Progenitor cell of endocrine pancreas (in vitro differentiated cells): ENCODE measurements at regions not wholly inside any gene's neighbourhood (a gene's known extent, or its start where the extent isn't known, plus 50 kb on each side); places are given as distances from the start of the nearest gene placed in this dataset.

Source experiments
- DNase-seq: peaks from one replicate; pipeline ENCODE4 v3.0.0; 2021; ENCODE audit warnings: low spot score; ENCODE audit not compliant: unreplicated experiment
- H3K27ac Mint-ChIP-seq: 2 replicates; pipeline ENCODE4 v1.8.0; 2021; ENCODE audit warnings: mild to moderate bottlenecking, moderate library complexity, mixed read lengths
- H3K27me3 Mint-ChIP-seq: 2 replicates; pipeline ENCODE4 v1.8.0; 2021; ENCODE audit warnings: mixed read lengths
- H3K36me3 Mint-ChIP-seq: 2 replicates; pipeline ENCODE4 v1.8.0; 2022; ENCODE audit warnings: mixed read lengths; ENCODE audit not compliant: insufficient read depth
- H3K4me1 Mint-ChIP-seq: 2 replicates; pipeline ENCODE4 v1.8.0; 2021; ENCODE audit warnings: low read depth, mixed read lengths
- H3K4me3 Mint-ChIP-seq: 2 replicates; pipeline ENCODE4 v1.8.0; 2021; ENCODE audit warnings: low read depth, mild to moderate bottlenecking, moderate library complexity, mixed read lengths
- H3K9me3 Mint-ChIP-seq: 2 replicates; pipeline ENCODE4 v1.8.0; 2021; ENCODE audit warnings: low read depth, mixed read lengths
- TF ChIP-seq, protein P1 (sequence below): fragments of 200-600 bp; sonication (generic); IDR thresholded peaks from one replicate; pipeline ENCODE4 v1.5.0; 2021; ENCODE audit warnings: antibody characterized with exemption, mild to moderate bottlenecking; ENCODE audit not compliant: unreplicated experiment

DNA sequence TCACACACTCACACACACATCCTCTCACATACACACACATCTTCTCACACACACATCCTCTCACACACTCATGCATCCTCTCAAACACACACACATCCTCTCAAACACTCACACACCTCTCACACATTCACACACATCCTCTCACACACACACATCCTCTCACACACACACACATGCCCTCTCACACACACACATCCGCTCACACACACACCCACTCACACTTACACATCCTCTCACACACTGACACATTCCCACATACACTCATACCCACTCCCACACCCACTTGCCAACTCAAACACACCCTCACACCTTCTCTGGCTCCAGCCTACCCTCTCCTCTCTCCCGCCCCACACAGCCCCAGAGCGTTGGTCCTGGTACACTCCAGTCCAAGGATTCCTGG, 127.9 kb upstream of the SLC30A5 start:
- Mint-ChIP-seq H3K27ac (no peak overlapping the region), H3K4me3 (no peak overlapping the region), H3K9me3 (no peaks in the 10 kb centered on the region), H3K4me1 (peaks cover 2% of the 10 kb centered on the region), H3K27me3 (peaks cover 10% of the 10 kb centered on the region), H3K36me3 (no peaks in the 10 kb centered on the region)
- TF ChIP-seq, protein P1, sequence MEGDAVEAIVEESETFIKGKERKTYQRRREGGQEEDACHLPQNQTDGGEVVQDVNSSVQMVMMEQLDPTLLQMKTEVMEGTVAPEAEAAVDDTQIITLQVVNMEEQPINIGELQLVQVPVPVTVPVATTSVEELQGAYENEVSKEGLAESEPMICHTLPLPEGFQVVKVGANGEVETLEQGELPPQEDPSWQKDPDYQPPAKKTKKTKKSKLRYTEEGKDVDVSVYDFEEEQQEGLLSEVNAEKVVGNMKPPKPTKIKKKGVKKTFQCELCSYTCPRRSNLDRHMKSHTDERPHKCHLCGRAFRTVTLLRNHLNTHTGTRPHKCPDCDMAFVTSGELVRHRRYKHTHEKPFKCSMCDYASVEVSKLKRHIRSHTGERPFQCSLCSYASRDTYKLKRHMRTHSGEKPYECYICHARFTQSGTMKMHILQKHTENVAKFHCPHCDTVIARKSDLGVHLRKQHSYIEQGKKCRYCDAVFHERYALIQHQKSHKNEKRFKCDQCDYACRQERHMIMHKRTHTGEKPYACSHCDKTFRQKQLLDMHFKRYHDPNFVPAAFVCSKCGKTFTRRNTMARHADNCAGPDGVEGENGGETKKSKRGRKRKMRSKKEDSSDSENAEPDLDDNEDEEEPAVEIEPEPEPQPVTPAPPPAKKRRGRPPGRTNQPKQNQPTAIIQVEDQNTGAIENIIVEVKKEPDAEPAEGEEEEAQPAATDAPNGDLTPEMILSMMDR, result no peak
- DNase-seq, result no peak

DNA sequence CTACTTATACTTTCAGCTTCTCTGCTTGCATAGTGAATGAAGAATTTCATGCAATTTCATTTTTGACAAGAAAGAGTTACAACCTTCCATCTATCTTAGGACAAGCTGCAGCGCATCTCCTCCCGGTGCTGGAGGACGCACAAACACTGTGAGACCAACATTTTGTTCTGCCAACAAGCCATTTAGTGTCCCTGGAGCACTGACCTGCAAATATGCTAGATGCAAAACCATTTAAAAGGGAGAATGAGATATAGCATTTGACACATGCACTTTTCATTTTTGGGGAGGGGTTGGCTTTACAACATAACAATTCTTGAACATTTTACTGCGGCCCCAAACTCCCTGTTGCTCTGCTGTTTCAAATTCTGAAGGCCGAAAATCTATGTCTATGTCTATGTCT, 127.2 kb upstream of the SLC30A5 start:
- no peak for DNase-seq
- Mint-ChIP-seq H3K27me3 (peaks cover 10% of the 10 kb centered on the region), H3K4me1 (peaks cover 2% of the 10 kb centered on the region), H3K36me3 (no peaks in the 10 kb centered on the region), H3K27ac (no peak overlapping the region), H3K9me3 (no peaks in the 10 kb centered on the region), H3K4me3 (no peak overlapping the region)
- TF ChIP-seq, protein P1, result no peak

DNA sequence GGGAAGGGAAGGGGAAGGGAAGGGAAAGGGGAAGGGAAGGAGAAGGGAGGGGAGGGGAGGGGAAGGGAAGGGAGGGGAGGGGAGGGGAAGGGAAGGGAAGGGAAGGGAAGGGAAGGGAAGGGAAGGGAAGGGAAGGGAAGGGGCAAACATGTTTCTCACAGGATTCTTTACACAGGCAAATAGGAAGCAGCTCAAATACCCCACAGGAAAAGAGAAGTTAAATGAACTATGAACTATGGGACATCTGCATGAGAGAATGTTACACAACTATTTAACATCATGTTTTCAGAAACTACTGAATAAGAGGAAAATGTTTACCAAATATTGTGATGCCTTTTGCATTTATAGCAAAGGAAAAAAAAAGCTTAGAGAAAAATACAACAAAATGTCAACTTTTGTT, 125.4 kb upstream of the SLC30A5 start:
- Mint-ChIP-seq H3K27ac (no peak overlapping the region), H3K4me1 (no peaks in the 10 kb centered on the region), H3K36me3 (no peaks in the 10 kb centered on the region), H3K9me3 (peaks cover 3% of the 10 kb centered on the region), H3K4me3 (no peak overlapping the region), H3K27me3 (peaks cover 6% of the 10 kb centered on the region)
- TF ChIP-seq, protein P1, result no peak
- DNase-seq, result no peak

DNA sequence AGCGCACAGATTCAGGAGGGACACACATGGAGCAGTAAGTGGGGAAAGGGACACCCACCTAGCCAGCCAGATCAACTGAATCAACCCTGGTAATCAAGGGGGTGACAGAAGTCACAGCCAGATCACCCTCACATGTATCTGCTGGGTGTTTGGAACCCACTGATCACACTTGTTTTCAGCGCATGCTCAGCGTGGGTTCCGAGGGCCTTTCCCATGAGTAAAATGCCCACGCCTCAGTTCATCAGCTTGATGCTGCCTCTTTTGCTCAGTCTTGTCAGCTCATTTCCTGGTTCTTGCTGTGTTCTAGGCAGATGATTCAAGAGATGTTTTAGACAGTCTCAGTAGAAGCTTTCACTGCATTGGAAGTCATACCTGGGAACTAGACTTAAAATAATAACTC, 123.2 kb upstream of the SLC30A5 start:
- H3K9me3 Mint-ChIP-seq, result peaks cover 5% of the 10 kb centered on the region
- peaks cover 6% of the 10 kb centered on the region for H3K27me3 Mint-ChIP-seq
- H3K4me3 Mint-ChIP-seq, result no peak overlapping the region
- H3K36me3 Mint-ChIP-seq, result no peaks in the 10 kb centered on the region
- no peak for DNase-seq
- TF ChIP-seq, protein P1, result no peak
- no peaks in the 10 kb centered on the region for H3K4me1 Mint-ChIP-seq
- H3K27ac Mint-ChIP-seq, result no peak overlapping the region

DNA sequence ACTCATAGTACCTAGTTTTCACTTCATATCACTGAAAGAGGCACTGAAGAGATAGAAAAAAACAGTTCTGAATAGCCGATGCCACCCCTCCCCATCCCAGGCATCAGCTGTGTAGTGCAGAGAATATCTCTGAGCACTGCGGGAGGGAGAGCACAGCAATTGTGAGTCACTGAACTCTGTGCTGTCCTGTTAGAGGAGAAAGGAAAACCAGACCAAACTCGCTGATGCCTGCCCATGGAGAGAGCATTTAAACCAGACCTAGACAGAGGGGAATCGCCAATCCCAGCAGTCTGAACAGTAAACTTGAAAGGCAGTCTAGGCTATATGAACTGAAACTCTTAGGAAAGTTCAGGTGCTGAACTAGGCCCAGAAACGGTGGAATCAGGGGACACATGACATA, 120.1 kb upstream of the SLC30A5 start:
- H3K27ac Mint-ChIP-seq, result no peak overlapping the region
- peaks cover 14% of the 10 kb centered on the region for H3K9me3 Mint-ChIP-seq
- no peak for DNase-seq
- TF ChIP-seq, protein P1, result no peak
- no peaks in the 10 kb centered on the region for H3K4me1 Mint-ChIP-seq
- no peak overlapping the region for H3K4me3 Mint-ChIP-seq
- no peaks in the 10 kb centered on the region for H3K36me3 Mint-ChIP-seq
- peaks cover 6% of the 10 kb centered on the region for H3K27me3 Mint-ChIP-seq
